ENCODE measurements at regions not wholly inside any gene's neighbourhood (a gene's known extent, or its start where the extent isn't known, plus 50 kb on each side); places are given as distances from the start of the nearest gene placed in this dataset.

- TF ChIP-seq SIN3A (IDR thresholded peaks at IDR 0.05; ENCODE audit: borderline replicate concordance, low read depth, low read length) (no peak), EZH2phosphoT487 (IDR thresholded peaks at IDR 0.05; ENCODE audit: borderline replicate concordance, low read depth) (no peak), MEF2A (IDR thresholded peaks at IDR 0.05; ENCODE audit: borderline replicate concordance, low read depth) (no peak), EP300 (IDR thresholded peaks at IDR 0.05; ENCODE audit: borderline replicate concordance in 1 of 2, low read depth in 1 of 2, low read length in 1 of 2) (peak; percentile 42 to 87; a peak in 3 of 4 replicates), ZBTB33 (IDR thresholded peaks at IDR 0.05; ENCODE audit: borderline replicate concordance, low read depth) (no peak), NFIC (IDR thresholded peaks at IDR 0.05; ENCODE audit: borderline replicate concordance) (peak; percentile 45), TEAD4 (IDR thresholded peaks at IDR 0.05; ENCODE audit: borderline replicate concordance, insufficient read depth) (peak; percentile 84; the same call in 1 of the 2 replicates), FOXM1 (IDR thresholded peaks at IDR 0.05; ENCODE audit: low read depth) (no peak), IRF3 (IDR thresholded peaks at IDR 0.05; ENCODE audit: low read depth, low read length) (no peak), PBX3 (IDR thresholded peaks at IDR 0.05) (peak; percentile 82), TAF1 (IDR thresholded peaks at IDR 0.05; ENCODE audit: borderline replicate concordance, low read depth, low read length) (no peak), USF1 (IDR thresholded peaks at IDR 0.05; ENCODE audit: borderline replicate concordance, low read depth) (no peak), MXI1 (IDR thresholded peaks at IDR 0.05; ENCODE audit: low read depth, low read length) (no peak), USF2 (IDR thresholded peaks at IDR 0.05; ENCODE audit: borderline replicate concordance, low read depth, low read length) (no peak), GABPA (IDR thresholded peaks at IDR 0.05; ENCODE audit: low read depth) (no peak), NRF1 (IDR thresholded peaks at IDR 0.05; ENCODE audit: low read depth, low read length) (no peak), RCOR1 (IDR thresholded peaks at IDR 0.05; ENCODE audit: low read length) (no peak), CTCF (IDR thresholded peaks at IDR 0.05) (peak; percentile 35), YY1 (IDR thresholded peaks at IDR 0.05; ENCODE audit: low read depth) (no peak), GATA2 (CRISPR knock-in tag; IDR thresholded peaks at IDR 0.05) (no peak)
These were observed 424.1 kb upstream of the DACH1 start (continued) for GRCh38 chr13:72290962-72291681.

All from SK-N-SH (cell line).